GM21360 (cell line): ENCODE measurements at regions not wholly inside any gene's neighbourhood (a gene's known extent, or its start where the extent isn't known, plus 50 kb on each side); places are given as distances from the start of the nearest gene placed in this dataset.
"Not testable (repeated sequence)": the region's sequence is repeated elsewhere in the genome, so short reads cannot be mapped to it uniquely, and the experiment has no call there.

Experiments used
- ATAC-seq: cut with Tn5 transposase; IDR thresholded peaks from one replicate; pipeline ENCODE4 v1.9.1; 2021; ENCODE audit warnings: mild to moderate bottlenecking, moderate library complexity; ENCODE audit not compliant: unreplicated experiment

- ATAC-seq: no peak
These were observed 650.1 kb upstream of the MDGA2 start for GRCh38 chr14:48325486-48325885.

GRCh38 chr14:48323665-48324064 lies 648.3 kb upstream of the MDGA2 start:
- ATAC-seq: no peak

DNA sequence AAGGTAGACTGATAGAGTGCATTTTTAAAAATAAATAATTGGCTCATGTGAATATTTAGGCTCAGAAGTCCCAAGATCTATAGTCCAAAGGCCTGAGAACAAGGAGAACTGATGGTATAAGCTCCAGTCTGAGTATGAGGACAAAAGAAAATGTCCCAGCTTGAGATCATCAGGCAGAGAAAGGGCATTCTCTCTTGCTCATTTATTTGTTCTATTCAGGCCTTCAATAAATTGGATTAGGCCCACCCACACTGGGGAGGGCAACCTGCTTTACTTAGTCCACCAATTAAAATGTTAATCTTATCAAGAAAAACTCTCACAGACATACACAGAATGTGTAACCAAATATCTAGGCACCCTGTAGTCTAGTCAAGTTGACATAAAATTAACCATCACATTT lies 644.4 kb upstream of the MDGA2 start:
- no peak for ATAC-seq

DNA sequence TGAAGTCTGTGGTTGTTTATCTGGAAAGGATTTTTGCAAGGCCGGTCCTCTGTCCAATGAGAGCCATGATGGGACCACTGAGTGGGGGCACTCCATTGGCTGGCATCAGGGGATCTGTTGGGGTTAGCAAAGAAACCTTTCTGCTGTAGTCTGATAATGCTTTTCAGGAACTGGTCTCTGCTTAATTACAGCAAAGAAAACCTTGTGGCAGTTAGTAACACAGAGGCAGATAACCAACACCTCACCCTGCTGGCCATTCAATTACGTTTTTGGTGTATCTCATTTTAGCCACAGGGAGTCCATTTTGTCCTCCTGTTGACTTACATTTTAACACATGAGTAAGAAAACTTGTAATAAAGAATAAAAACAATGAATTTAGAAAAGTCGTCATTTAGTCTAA lies 629.3 kb upstream of the MDGA2 start:
- no peak for ATAC-seq

DNA sequence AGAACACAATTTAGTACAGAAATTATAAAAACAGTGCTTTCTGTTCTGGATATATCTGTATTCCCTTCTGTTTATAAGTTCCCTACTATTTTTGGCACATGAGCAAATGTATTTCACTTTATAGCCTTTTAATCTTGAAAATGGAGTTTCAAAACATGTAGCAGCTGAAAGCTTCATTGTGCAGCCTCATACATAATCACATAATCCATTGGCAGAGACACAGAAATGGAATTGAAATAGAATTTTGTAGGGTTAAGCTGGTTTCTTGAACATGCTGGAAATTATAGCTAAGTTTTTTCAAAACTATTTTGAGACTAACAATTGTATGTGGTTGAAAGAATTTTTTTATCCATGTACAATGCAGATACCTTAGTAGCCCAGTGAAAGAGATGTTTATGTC lies 614.3 kb upstream of the MDGA2 start:
- ATAC-seq: no peak

DNA sequence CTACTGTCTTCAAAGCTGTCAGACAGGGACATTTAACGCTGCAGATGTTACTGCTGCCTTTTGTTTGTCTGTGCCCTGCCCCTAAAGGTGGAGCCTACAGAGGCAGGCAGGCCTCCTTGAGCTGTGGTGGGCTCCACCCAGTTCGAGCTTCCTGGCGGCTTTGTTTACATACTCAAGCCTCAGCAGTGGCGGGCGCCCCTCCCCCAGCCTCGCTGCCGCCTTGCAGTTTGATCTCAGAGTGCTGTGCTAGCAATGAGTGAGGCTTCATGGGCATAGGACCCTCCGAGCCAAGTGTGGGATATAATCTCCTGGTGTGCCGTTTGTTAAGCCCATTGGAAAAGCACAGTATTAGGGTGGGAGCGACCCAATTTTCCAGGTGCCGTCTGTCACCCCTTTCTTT lies 609.8 kb upstream of the MDGA2 start:
- not testable (repeated sequence) for ATAC-seq

DNA sequence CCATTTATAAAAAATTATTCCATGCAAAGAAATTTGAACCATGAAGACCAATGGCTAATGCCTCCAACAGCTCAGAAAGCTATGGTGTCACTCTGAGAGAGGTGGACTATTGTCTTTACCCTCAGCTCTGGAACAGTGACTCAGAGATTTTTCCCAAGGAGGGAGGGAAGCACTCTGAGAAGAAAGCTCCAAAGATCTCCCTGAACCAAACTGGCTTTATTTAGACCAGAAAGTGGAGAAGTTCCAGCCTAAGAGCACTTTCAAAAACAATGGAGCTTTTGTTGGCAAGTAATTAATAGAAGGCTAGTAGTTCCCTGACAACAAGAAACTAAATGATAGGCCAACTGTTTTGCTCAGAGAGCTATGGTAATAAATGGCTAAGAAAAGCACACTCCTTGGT lies 599.9 kb upstream of the MDGA2 start:
- no peak for ATAC-seq

DNA sequence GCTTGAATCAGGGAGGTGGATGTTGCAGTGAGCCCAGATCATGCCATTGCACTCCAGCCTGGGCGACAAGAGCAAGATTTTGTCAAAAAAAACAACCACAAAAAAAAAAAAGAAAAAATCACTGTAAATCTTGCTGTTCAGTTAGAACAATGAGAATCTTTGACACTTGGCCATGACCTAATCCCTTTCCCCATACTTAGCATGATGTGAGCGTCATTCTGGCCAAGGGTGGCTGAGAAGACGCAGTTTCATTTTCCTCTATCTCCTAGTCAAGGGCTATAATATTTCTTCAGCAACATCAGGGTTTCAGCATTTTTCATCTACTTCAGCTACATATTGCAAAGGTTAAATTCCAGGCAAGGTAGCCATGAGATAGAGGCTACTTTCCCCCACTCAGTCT lies 599.4 kb upstream of the MDGA2 start:
- ATAC-seq: no peak

- ATAC-seq: not testable (repeated sequence)
These were observed 592.5 kb upstream of the MDGA2 start for GRCh38 chr14:48267926-48268325.

DNA sequence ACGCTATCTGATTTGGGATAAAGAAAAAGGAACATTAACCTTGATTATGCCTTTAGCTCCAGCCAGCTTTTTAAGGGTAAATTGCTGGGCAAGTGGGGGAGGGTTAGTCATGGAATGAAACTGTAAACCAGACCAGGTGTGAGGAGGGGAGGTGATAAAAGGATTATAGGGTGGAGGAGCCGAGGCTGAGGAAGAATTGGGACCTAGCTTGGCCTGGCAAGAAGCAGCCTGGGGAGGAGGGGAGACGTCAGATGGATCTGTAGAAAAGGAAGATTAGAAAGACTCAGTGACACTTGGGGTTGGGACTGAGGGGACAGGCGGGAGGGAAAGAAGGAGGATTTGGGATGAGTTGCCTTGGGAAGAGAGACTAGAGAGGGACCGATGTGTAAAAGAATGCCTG lies 590.8 kb upstream of the MDGA2 start:
- not testable (repeated sequence) for ATAC-seq

GRCh38 chr14:48261436-48261835 lies 586.0 kb upstream of the MDGA2 start:
- ATAC-seq: no peak

DNA sequence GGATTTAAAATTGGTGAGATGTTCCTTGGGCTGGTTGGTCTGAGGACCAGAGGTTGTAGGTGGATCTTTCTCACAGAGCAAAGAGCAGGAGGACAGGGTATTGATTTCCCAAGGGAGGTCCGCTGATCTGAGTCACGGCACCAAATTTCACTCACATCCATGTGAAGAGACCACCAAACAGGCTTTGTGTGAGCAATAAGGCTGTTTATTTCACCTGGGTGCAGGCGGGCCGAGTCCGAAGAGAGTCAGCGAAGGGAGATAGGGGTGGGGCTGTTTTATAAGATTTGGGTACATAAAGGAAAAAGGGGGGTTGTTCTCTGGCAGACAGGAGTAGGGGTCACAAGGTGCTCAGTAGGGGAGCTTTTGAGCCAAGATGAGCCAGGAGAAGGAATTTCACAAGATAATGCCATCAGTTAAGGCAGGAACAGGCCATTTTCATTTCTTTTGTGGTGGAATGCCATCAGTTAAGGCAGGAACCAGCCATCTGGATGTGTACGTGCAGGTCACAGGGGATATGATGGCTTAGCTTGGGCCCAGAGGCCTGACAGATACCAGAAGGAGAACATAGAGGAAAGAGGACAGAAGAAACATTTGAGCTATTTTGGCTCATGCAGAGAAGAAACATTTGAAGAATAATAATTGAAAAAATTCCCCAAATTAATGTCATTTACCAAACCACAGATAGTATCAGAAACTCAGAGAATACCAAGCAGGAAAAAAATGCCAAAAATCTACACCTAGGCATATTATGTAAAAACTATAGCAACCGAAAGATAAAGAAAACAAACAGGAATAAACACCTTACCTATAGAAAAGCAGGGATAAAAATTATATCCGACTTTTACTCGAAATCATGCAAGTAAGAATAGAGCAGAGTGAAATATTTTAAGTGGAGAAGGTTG lies 585.2 kb upstream of the MDGA2 start:
- ATAC-seq: not testable (repeated sequence)

DNA sequence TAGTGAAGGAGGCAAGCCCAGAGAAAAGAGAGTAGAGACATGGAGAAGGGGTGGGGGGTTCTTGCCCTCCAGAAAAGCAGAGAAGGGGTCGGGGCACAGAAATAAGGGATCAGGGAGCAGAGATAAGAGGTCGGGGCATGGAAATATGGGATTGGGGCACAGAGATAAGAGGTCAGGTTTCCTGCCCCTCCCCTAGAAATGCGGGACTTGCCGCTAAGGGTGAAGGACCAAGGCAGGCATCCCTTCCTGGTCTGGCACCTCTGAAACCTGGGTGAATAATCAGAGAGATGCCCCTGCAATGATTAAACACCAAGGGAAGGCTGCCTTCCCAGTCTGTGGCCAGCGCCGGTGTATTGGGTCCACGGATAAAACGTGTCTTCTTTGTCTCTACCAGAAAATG lies 584.5 kb upstream of the MDGA2 start:
- not testable (repeated sequence) for ATAC-seq

DNA sequence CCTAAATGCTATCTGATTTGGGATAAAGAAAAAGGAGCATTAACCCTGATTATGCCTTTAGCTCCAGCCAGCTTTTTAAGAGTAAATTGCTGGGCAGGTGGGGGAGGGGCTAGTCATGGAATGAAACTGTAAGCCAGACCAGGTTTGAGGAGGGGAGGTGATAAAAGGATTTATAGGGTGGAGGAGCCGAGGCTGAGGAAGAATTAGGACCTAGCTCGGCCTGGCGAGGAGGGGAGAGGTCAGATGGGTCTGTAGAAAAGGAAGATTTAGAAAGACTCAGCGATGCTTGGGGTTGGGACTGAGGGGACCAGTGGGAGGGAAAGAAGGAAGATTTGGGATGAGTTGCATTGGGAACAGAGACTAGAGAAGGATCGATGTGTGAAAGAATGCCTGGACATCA lies 583.8 kb upstream of the MDGA2 start:
- not testable (repeated sequence) for ATAC-seq

GRCh38 chr14:48258703-48259102 lies 583.3 kb upstream of the MDGA2 start:
- ATAC-seq: not testable (repeated sequence)

GRCh38 chr14:48253020-48253419 lies 577.6 kb upstream of the MDGA2 start:
- ATAC-seq: no peak

GRCh38 chr14:48251290-48251689 lies 575.9 kb upstream of the MDGA2 start:
- no peak for ATAC-seq

DNA sequence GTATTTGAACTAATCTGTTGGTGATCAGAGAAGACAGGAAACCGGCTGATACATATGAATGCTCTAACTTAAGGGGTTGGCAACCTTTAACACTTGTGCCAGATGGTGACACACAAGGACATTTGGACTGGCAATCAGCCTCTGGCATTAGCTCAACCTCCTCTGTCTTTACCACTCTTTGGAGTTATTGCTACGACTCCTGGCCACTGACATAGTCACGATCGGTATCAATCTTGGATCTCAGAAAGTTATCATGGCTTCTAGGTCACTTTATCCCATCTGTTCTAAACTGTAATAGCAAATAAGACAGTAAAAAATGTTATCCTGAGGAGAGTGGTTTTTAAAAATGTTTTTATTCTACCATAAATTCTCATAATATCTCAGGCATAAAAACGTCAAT lies 575.2 kb upstream of the MDGA2 start:
- no peak for ATAC-seq

DNA sequence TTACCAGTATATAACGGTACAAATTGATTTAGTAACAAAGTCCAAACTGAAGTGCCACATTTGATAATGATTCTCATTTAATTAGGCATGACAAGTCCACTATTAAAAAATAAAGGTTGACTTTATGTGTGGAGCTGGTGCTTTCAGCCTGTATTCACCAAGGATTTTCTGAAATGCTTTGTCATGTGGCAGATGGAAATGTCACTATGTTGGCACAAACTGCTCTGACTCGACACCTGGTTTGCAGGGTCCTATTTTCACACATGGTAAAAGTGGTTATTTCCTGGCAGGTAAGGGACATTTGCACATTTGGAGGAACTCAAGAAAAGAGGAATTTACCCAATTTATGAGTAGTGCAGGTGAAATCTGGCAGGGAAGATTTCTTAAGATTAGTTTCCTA lies 572.6 kb upstream of the MDGA2 start:
- ATAC-seq: no peak

- ATAC-seq: no peak
These were observed 568.5 kb upstream of the MDGA2 start for GRCh38 chr14:48243900-48244299.

- no peak for ATAC-seq
These were observed 553.7 kb upstream of the MDGA2 start for GRCh38 chr14:48229091-48229490.

DNA sequence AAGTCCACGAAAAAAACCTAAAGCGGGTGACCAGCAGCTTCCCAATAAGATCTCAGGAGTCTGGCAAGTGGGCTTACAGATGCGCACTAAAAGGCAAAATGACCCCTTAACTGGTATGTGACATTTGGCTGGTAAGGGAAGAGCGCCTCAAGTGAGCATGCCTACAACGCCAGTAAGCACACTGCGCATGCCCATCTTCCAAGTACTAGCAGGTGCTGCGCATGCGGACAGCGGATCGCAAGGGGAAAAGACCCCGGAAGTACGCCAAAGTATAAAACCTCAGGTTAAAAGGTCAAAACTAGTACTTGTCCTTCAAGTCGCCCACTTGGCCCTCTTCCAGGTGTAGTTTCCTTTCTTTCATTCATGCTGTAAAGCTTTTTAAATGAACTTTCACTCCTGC lies 518.5 kb upstream of the MDGA2 start:
- ATAC-seq: no peak

GRCh38 chr14:48149624-48150023 lies 474.2 kb upstream of the MDGA2 start:
- not testable (repeated sequence) for ATAC-seq
